Progenitor cell of endocrine pancreas (in vitro differentiated cells): ENCODE measurements at regions not wholly inside any gene's neighbourhood (a gene's known extent, or its start where the extent isn't known, plus 50 kb on each side); places are given as distances from the start of the nearest gene placed in this dataset.

ENCODE experiments used
- DNase-seq: peaks from one replicate; pipeline ENCODE4 v3.0.0; 2021; ENCODE audit warnings: low spot score; ENCODE audit not compliant: unreplicated experiment
- H3K27ac Mint-ChIP-seq: 2 replicates; pipeline ENCODE4 v1.8.0; 2021; ENCODE audit warnings: mild to moderate bottlenecking, moderate library complexity, mixed read lengths
- H3K27me3 Mint-ChIP-seq: 2 replicates; pipeline ENCODE4 v1.8.0; 2021; ENCODE audit warnings: mixed read lengths
- H3K36me3 Mint-ChIP-seq: 2 replicates; pipeline ENCODE4 v1.8.0; 2022; ENCODE audit warnings: mixed read lengths; ENCODE audit not compliant: insufficient read depth
- H3K4me1 Mint-ChIP-seq: 2 replicates; pipeline ENCODE4 v1.8.0; 2021; ENCODE audit warnings: low read depth, mixed read lengths
- H3K4me3 Mint-ChIP-seq: 2 replicates; pipeline ENCODE4 v1.8.0; 2021; ENCODE audit warnings: low read depth, mild to moderate bottlenecking, moderate library complexity, mixed read lengths
- H3K9me3 Mint-ChIP-seq: 2 replicates; pipeline ENCODE4 v1.8.0; 2021; ENCODE audit warnings: low read depth, mixed read lengths
- CTCF ChIP-seq: fragments of 200-600 bp; sonication (generic); IDR thresholded peaks from one replicate; pipeline ENCODE4 v1.5.0; 2021; ENCODE audit warnings: antibody characterized with exemption, mild to moderate bottlenecking; ENCODE audit not compliant: unreplicated experiment

- Mint-ChIP-seq H3K27ac (no peak overlapping the region), H3K27me3 (peaks cover 4% of the 10 kb centered on the region), H3K4me1 (peaks cover 2% of the 10 kb centered on the region), H3K9me3 (peaks cover 11% of the 10 kb centered on the region), H3K4me3 (no peak overlapping the region), H3K36me3 (peaks cover 4% of the 10 kb centered on the region)
- DNase-seq: no peak
- TF ChIP-seq CTCF: no peak
Observed at GRCh38 chr3:64971602-64972001, 283.8 kb upstream of the ADAMTS9 start.

- H3K27me3 Mint-ChIP-seq: no peaks in the 10 kb centered on the region
- no peak overlapping the region for H3K27ac Mint-ChIP-seq
- H3K9me3 Mint-ChIP-seq: peaks cover 18% of the 10 kb centered on the region
- no peak for DNase-seq
- H3K4me3 Mint-ChIP-seq: no peak overlapping the region
- H3K4me1 Mint-ChIP-seq: peaks cover 2% of the 10 kb centered on the region
- TF ChIP-seq CTCF: no peak
- H3K36me3 Mint-ChIP-seq: peaks cover 4% of the 10 kb centered on the region
Observed at GRCh38 chr3:64970634-64971033, 282.8 kb upstream of the ADAMTS9 start.

- TF ChIP-seq CTCF: no peak
- Mint-ChIP-seq H3K9me3 (peaks cover 7% of the 10 kb centered on the region), H3K36me3 (no peaks in the 10 kb centered on the region), H3K27ac (no peak overlapping the region), H3K4me3 (no peak overlapping the region), H3K27me3 (no peaks in the 10 kb centered on the region), H3K4me1 (no peaks in the 10 kb centered on the region)
- no peak for DNase-seq
Observed at GRCh38 chr3:64961301-64961700, 273.5 kb upstream of the ADAMTS9 start.

- Mint-ChIP-seq H3K27ac (no peak overlapping the region), H3K36me3 (no peaks in the 10 kb centered on the region), H3K27me3 (no peaks in the 10 kb centered on the region), H3K4me3 (no peak overlapping the region), H3K9me3 (peaks cover 2% of the 10 kb centered on the region), H3K4me1 (no peaks in the 10 kb centered on the region)
- DNase-seq: no peak
- no peak for TF ChIP-seq CTCF
Observed at GRCh38 chr3:64958199-64958843, 270.5 kb upstream of the ADAMTS9 start.

GRCh38 chr3:64957408-64958198 is 269.8 kb upstream of the ADAMTS9 start:
- Mint-ChIP-seq H3K4me1 (no peaks in the 10 kb centered on the region), H3K36me3 (no peaks in the 10 kb centered on the region), H3K4me3 (no peak overlapping the region), H3K27ac (no peak overlapping the region), H3K27me3 (no peaks in the 10 kb centered on the region), H3K9me3 (peaks cover 2% of the 10 kb centered on the region)
- DNase-seq: no peak
- TF ChIP-seq CTCF: no peak
